ENCODE measurements at regions not wholly inside any gene's neighbourhood (a gene's known extent, or its start where the extent isn't known, plus 50 kb on each side); places are given as distances from the start of the nearest gene placed in this dataset.

DNA sequence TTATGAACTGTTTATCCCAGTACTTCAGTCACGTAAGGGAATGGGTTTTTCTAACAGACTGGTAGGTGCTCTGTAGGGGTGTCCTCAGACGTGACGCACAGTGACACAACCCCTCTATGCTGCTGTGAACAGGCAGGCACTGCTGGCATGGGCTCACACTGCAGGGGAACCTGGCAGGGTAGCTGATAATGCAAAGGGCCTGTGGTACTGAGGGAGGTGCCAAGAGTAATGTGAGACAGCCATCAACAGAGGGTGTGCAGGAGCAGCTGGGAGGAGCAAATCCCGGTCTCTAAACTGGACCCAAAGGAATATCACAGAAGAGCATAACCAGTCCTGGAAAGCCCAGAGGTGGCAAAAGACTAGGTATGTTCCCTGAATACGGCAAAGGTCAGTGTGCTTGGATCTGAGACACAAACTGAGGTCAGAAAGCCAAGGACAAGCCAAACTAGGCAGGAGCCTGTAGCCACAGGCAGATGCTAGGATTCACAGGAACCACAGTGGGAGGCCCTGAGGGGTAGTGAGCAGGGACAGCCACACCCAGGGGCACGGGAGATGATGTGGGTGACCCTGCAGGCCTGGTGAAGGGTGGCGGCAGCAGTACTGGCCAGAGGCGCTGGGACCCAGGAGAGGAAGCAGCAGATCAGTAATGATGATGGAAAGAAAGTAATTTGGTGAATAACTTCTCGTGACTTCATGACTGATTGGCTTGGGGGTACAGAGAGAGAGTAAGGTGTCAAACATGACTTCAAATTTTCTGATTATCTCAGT lies 248.1 kb upstream of the CHRNA7 start:
- no peak for FAIRE-seq

- no peak for FAIRE-seq
Observed at GRCh38 chr15:31782951-31783350, 247.4 kb upstream of the CHRNA7 start.

DNA sequence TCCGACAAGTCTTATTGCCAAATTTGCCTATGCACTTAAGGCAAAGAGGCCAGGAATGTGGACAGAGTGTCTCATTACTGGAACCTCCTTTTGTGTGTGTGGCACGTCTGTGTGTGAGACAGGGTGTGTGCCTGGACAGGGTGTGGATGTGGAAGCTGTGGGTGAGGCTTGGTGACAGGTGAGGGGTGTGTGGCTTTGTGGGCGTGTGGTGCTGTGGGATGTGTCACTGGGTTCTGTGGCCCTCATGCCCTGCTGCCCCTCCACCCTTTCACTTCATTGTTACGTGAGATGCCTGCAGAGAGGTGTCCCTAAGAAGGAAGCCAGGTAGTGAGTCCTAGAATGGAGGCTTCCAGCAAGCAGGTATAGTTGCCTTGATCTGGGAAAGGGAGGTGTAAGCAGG lies 244.0 kb upstream of the CHRNA7 start:
- FAIRE-seq: no peak

DNA sequence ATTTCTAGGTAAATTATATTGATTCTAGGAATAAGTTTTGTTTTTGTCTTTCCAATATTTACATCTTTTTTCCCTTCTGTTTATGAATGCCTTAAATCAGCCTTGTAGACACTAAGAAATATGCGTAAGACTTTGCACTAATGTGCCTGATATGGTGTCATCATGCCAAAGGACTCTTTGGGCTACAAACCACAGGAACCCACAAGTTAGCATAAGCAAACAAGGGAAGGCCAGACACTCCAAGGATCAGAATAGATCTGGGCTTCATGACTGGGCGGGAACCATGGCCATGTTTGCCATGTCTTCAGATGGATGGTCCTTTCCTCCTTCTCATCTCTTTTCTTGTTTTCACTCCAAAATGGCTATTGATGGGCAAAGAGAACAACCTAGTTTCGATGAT lies 242.2 kb upstream of the CHRNA7 start:
- no peak for FAIRE-seq

- no peak for FAIRE-seq
Observed at GRCh38 chr15:31792611-31793199, 237.6 kb upstream of the CHRNA7 start.

GRCh38 chr15:31799319-31799714 lies 231.0 kb upstream of the CHRNA7 start:
- FAIRE-seq: no peak

DNA sequence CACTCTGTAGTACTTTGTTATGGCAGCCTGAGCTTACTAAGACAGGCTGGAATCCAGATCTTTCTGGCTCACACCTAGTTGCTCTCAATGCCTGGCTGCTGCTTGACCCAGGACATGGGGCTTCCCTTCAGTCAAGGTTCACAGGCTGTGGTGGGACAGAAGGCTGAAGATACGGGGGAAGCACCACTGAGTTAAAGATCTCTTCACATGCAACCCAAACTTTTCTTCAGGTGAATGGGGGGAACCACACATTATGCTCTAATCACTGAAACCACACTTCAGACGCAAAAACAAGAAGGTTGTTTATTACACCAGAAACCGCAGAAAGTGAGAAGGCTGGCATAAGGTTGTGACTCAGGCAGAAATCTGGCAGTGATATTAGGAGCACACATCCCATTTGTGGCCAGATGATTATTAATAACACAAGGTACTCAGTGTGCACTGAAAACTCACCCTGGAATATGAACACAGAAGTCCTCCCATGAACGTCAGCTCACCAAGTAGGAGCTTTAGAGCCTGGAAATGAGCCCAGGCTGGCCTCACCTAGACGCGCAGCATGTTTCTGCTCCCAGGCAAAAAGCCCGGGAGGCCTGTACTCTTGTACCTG lies 230.5 kb upstream of the CHRNA7 start:
- FAIRE-seq: no peak

DNA sequence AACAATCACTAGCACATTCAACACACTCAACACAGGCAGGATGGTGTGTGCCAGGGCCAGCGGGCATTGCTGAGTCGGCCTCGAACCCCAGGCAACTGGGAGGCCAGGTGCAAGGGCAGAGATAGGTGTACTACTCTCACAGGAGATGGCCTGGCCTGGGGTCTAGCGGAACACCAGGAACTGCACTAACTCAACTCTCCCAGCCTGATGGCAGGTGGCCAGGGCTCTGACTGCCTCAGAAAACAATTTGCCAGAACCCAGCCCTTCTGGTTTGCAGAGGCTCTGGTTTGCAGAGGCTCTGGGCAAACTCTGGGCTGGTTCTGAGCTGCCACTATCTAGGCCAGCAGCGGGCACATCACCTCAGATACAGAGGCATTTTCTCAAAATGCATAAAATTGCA lies 229.2 kb upstream of the CHRNA7 start:
- no peak for FAIRE-seq

GRCh38 chr15:31802761-31803160 lies 227.6 kb upstream of the CHRNA7 start:
- FAIRE-seq: no peak

DNA sequence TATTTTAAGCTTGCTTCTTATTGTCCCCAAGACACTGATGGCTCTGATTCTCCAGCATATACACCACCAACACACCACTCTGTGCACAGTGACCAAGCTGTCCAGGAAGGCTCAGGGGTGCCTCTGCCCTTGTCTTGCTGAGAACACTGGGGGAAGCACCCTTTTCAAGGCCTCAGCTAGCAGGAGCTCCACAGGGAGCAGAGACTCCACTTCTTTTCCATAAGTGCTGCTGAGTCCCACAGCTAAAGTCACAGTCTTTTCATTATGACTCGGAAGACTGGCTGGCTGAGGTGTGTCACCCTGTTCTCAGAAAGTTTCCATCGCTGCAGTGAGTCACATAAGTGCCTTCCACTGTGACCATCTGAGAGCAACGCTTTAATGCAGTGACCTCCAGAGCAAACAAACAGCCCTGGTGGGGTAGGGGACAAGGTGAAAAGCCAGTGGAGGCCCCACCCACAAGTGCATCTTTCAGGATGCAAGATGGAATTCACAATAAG lies 226.9 kb upstream of the CHRNA7 start:
- FAIRE-seq: no peak

- no peak for FAIRE-seq
Observed at GRCh38 chr15:31805090-31805662, 225.1 kb upstream of the CHRNA7 start.

DNA sequence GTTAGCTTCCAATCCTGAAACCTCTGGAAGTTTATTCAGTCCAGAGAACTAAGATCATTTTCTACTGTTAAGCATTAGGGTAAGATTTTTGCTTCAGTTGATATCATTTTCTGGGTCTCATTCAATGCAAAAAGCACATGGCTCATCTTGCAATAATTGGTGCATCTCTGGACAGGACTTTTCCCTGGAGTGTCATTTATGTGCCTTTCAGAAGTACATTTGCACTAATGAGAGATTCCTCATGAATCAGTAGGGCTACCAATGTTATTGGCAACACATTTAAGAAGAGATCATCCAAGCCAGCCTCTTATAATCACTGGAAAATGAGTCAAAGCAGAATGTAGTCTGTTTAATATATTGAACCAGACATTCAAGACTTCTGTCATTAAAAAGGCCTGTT lies 224.2 kb upstream of the CHRNA7 start:
- no peak for FAIRE-seq

GRCh38 chr15:31811641-31812040 lies 218.7 kb upstream of the CHRNA7 start:
- no peak for FAIRE-seq

DNA sequence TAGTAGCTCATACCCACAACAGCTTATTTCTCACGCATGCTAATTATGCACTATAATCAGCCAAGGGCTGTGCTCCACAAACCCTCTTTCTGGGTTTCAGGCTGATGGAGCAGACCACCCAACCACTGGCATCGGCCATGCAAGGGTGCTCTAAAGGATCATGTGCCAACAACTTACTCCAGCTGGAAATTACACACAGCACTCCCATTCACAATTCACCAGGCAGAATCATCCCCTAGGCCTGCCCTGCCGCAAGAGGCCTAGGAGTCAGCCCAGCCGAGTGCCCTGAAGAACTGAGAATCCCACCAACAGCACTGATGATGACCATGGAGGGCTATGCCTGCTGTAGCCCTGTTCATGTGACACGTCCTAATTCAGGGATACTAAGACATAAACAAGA lies 216.2 kb upstream of the CHRNA7 start:
- no peak for FAIRE-seq

GRCh38 chr15:31815411-31816155 lies 214.7 kb upstream of the CHRNA7 start:
- no peak for FAIRE-seq

- FAIRE-seq: no peak
Observed at GRCh38 chr15:31822463-31822862, 207.9 kb upstream of the CHRNA7 start.

GRCh38 chr15:31824024-31824423 lies 206.3 kb upstream of the CHRNA7 start:
- FAIRE-seq: no peak

DNA sequence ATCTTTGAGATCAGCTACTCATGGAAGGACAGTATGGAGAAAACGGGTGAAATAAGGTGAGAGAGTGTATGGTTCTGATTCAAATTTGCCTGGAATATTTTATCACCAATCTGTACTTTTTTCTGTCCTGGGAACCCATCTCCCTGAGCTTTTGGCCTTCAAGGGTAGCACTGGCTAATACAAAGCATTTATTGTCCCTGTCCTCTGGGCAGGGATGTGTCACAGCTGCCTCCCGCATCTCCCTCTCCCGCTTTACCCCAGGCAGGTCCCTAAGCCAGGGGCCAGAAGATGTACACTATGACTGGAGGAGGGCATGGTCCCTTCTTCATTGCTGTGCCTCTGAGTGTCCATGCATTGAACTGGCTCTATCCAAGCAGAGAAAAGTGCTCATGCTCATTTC lies 201.7 kb upstream of the CHRNA7 start:
- FAIRE-seq: no peak

GRCh38 chr15:31830591-31830990 lies 199.7 kb upstream of the CHRNA7 start:
- no peak for FAIRE-seq

- FAIRE-seq: no peak
Observed at GRCh38 chr15:31831596-31831995, 198.7 kb upstream of the CHRNA7 start.

DNA sequence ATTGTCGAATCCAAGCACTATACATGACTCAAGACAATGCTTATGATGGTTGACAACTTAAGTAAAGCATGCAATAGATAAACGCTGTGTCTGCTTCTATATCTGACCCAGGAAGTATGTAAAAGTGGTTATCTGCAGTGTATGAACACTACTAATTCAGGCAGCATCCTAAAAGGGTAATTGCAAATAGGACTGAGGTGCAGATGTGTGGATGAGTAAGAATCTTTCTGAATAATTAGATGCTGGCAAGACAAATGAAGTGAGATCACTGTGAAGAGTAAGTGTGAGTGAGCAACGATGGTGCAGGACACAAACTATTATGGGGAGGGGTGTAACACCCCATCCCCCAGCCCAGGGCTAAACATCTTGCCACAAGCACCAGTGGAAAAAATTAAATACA lies 195.7 kb upstream of the CHRNA7 start:
- no peak for FAIRE-seq

GRCh38 chr15:31839388-31839787 lies 190.9 kb upstream of the CHRNA7 start:
- no peak for FAIRE-seq

GRCh38 chr15:31840849-31841476 lies 189.4 kb upstream of the CHRNA7 start:
- FAIRE-seq: no peak
